ENCODE measurements at regions not wholly inside any gene's neighbourhood (a gene's known extent, or its start where the extent isn't known, plus 50 kb on each side); places are given as distances from the start of the nearest gene placed in this dataset.

- H3K4me2 ChIP-seq (ENCODE audit: low read length): no peak overlapping the region
- no peaks in the 10 kb centered on the region for H4K20me1 ChIP-seq (ENCODE audit: control insufficient read depth, insufficient read depth, low read depth, low read length)
- H3K9me3 ChIP-seq (ENCODE audit: control insufficient read depth, insufficient read depth, low read length): no peaks in the 10 kb centered on the region; the same call in 1 of the 2 replicates
- TF ChIP-seq EZH2phosphoT487 (IDR thresholded peaks at IDR 0.05; ENCODE audit: borderline replicate concordance, low read length) (no peak), CTCF (IDR thresholded peaks at IDR 0.05; ENCODE audit: low read depth, low read length, poor library complexity, severe bottlenecking) (no peak)
- no peaks in the 10 kb centered on the region for H3K79me2 ChIP-seq (ENCODE audit: control insufficient read depth, low read length)
- no peak overlapping the region for H3K27ac ChIP-seq (ENCODE audit: low read depth, low read length)
- no peaks in the 10 kb centered on the region for H3K4me1 ChIP-seq (ENCODE audit: control insufficient read depth, low read length)
- H3K27me3 ChIP-seq (ENCODE audit: control insufficient read depth, low read length): no peaks in the 10 kb centered on the region
- H3K4me3 ChIP-seq (ENCODE audit: low read length): no peak overlapping the region
- no peaks in the 10 kb centered on the region for H3F3A ChIP-seq (ENCODE audit: control insufficient read depth, insufficient read depth)
- H3K9me2 ChIP-seq (replicated peaks; ENCODE audit: control insufficient read depth, low read length): no peaks in the 10 kb centered on the region
- no peaks in the 10 kb centered on the region for H3K36me3 ChIP-seq (ENCODE audit: control insufficient read depth, low read length)
These were observed 362.2 kb upstream of the IRAK1BP1 start for GRCh38 chr6:78505178-78505577.

- Histone ChIP-seq H3K9me3 (ENCODE audit: control insufficient read depth, insufficient read depth, low read length) (no peaks in the 10 kb centered on the region; the same call in 1 of the 2 replicates), H3K4me2 (ENCODE audit: low read length) (no peak overlapping the region), H3K36me3 (ENCODE audit: control insufficient read depth, low read length) (no peaks in the 10 kb centered on the region), H3K4me3 (ENCODE audit: low read length) (no peak overlapping the region), H4K20me1 (ENCODE audit: control insufficient read depth, insufficient read depth, low read depth, low read length) (no peaks in the 10 kb centered on the region), H3K79me2 (ENCODE audit: control insufficient read depth, low read length) (no peaks in the 10 kb centered on the region), H3K9me2 (replicated peaks; ENCODE audit: control insufficient read depth, low read length) (no peaks in the 10 kb centered on the region), H3K27ac (ENCODE audit: low read depth, low read length) (no peak overlapping the region), H3K4me1 (ENCODE audit: control insufficient read depth, low read length) (no peaks in the 10 kb centered on the region), H3K27me3 (ENCODE audit: control insufficient read depth, low read length) (no peaks in the 10 kb centered on the region), H3F3A (ENCODE audit: control insufficient read depth, insufficient read depth) (no peaks in the 10 kb centered on the region)
- TF ChIP-seq EZH2phosphoT487 (IDR thresholded peaks at IDR 0.05; ENCODE audit: borderline replicate concordance, low read length) (no peak), CTCF (IDR thresholded peaks at IDR 0.05; ENCODE audit: low read depth, low read length, poor library complexity, severe bottlenecking) (no peak)
These were observed 356.3 kb upstream of the IRAK1BP1 start for GRCh38 chr6:78511009-78511408.

GRCh38 chr6:78513856-78514255 lies 353.5 kb upstream of the IRAK1BP1 start:
- Histone ChIP-seq H3F3A (ENCODE audit: control insufficient read depth, insufficient read depth) (no peaks in the 10 kb centered on the region), H3K4me1 (ENCODE audit: control insufficient read depth, low read length) (no peaks in the 10 kb centered on the region), H3K79me2 (ENCODE audit: control insufficient read depth, low read length) (no peaks in the 10 kb centered on the region), H3K4me3 (ENCODE audit: low read length) (no peak overlapping the region), H3K9me3 (ENCODE audit: control insufficient read depth, insufficient read depth, low read length) (no peaks in the 10 kb centered on the region), H3K27ac (ENCODE audit: low read depth, low read length) (no peak overlapping the region), H3K4me2 (ENCODE audit: low read length) (no peak overlapping the region), H3K36me3 (ENCODE audit: control insufficient read depth, low read length) (no peaks in the 10 kb centered on the region), H3K27me3 (ENCODE audit: control insufficient read depth, low read length) (no peaks in the 10 kb centered on the region), H3K9me2 (replicated peaks; ENCODE audit: control insufficient read depth, low read length) (no peaks in the 10 kb centered on the region), H4K20me1 (ENCODE audit: control insufficient read depth, insufficient read depth, low read depth, low read length) (no peaks in the 10 kb centered on the region)
- TF ChIP-seq EZH2phosphoT487 (IDR thresholded peaks at IDR 0.05; ENCODE audit: borderline replicate concordance, low read length) (no peak), CTCF (IDR thresholded peaks at IDR 0.05; ENCODE audit: low read depth, low read length, poor library complexity, severe bottlenecking) (peak; percentile 27)

GRCh38 chr6:78515271-78515670 lies 352.1 kb upstream of the IRAK1BP1 start:
- no peaks in the 10 kb centered on the region for H3K9me3 ChIP-seq (ENCODE audit: control insufficient read depth, insufficient read depth, low read length)
- H3K79me2 ChIP-seq (ENCODE audit: control insufficient read depth, low read length): no peaks in the 10 kb centered on the region
- no peaks in the 10 kb centered on the region for H4K20me1 ChIP-seq (ENCODE audit: control insufficient read depth, insufficient read depth, low read depth, low read length)
- H3K4me1 ChIP-seq (ENCODE audit: control insufficient read depth, low read length): no peaks in the 10 kb centered on the region
- TF ChIP-seq CTCF (IDR thresholded peaks at IDR 0.05; ENCODE audit: low read depth, low read length, poor library complexity, severe bottlenecking) (no peak), EZH2phosphoT487 (IDR thresholded peaks at IDR 0.05; ENCODE audit: borderline replicate concordance, low read length) (no peak)
- H3K4me2 ChIP-seq (ENCODE audit: low read length): no peak overlapping the region
- H3K27me3 ChIP-seq (ENCODE audit: control insufficient read depth, low read length): no peaks in the 10 kb centered on the region
- no peaks in the 10 kb centered on the region for H3K9me2 ChIP-seq (replicated peaks; ENCODE audit: control insufficient read depth, low read length)
- H3F3A ChIP-seq (ENCODE audit: control insufficient read depth, insufficient read depth): no peaks in the 10 kb centered on the region
- H3K4me3 ChIP-seq (ENCODE audit: low read length): no peak overlapping the region
- H3K36me3 ChIP-seq (ENCODE audit: control insufficient read depth, low read length): no peaks in the 10 kb centered on the region
- H3K27ac ChIP-seq (ENCODE audit: low read depth, low read length): no peak overlapping the region

All from DOHH2 (cell line).